Uterus (tissue), 3 donors: ENCODE measurements at regions not wholly inside any gene's neighbourhood (a gene's known extent, or its start where the extent isn't known, plus 50 kb on each side); places are given as distances from the start of the nearest gene placed in this dataset.
"Not testable (repeated sequence)": the region's sequence is repeated elsewhere in the genome, so short reads cannot be mapped to it uniquely, and the experiment has no call there.

Source experiments
- DNase-seq, 2 donors: peaks; one replicate each; pipeline ENCODE4 v3.0.0-alpha.2; 2019 to 2020
- H3K27ac ChIP-seq, 2 donors: fragments of 200-600 bp; sonication (generic); 1 replicate in 1 of 2; 2 replicates in 1 of 2; pipeline ENCODE4 v1.5.1; 2016 to 2018
- H3K27me3 ChIP-seq, 2 donors: fragments of 200-600 bp; sonication (generic); one replicate each; pipeline ENCODE4 v1.5.1; 2018 to 2019; ENCODE audit warnings: control low read depth in 1 of 2
- H3K36me3 ChIP-seq, 2 donors: fragments of 200-600 bp; sonication (generic); one replicate each; pipeline ENCODE4 v1.5.1; 2019; ENCODE audit warnings: control low read depth in 1 of 2
- H3K4me1 ChIP-seq, 2 donors: fragments of 200-600 bp; sonication (generic); one replicate each; pipeline ENCODE4 v1.5.1; 2018 to 2019; ENCODE audit warnings: control low read depth in 1 of 2
- H3K4me3 ChIP-seq, 2 donors: fragments of 200-600 bp; sonication (generic); 1 replicate in 1 of 2; 2 replicates in 1 of 2; pipeline ENCODE4 v1.5.1; 2018 to 2019; ENCODE audit warnings: mild to moderate bottlenecking in 1 of 2
- H3K9me3 ChIP-seq, 2 donors: fragments of 200-600 bp; sonication (generic); one replicate each; pipeline ENCODE4 v1.5.1; 2019; ENCODE audit warnings: control low read depth in 1 of 2
- CTCF ChIP-seq, 4 experiments: fragments of 200-600 bp in 2 of 4; fragments of 450-650 bp in 2 of 4; sonication (generic) in 2 of 4; IDR thresholded peaks; one replicate each; pipeline ENCODE4 v1.5.1; 2016 to 2019; ENCODE audit warnings: antibody characterized with exemption in 4 of 4, mild to moderate bottlenecking in 2 of 4, moderate library complexity in 1 of 4
- POLR2A ChIP-seq, 2 donors: fragments of 450-650 bp; IDR thresholded peaks; one replicate each; pipeline ENCODE4 v1.6.1; 2016; ENCODE audit warnings: antibody characterized with exemption in 2 of 2, mild to moderate bottlenecking in 1 of 2, moderate library complexity in 1 of 2
- intact Hi-C: fragments of 100-400 bp; cut with DNase I; formaldehyde crosslinking; loops from one replicate; pipeline ENCODE4 v1.15.1; 2023; ENCODE audit warnings: low total_unique reads
- donor health status: DM: yes; HTN: yes; CAD: no.

GRCh38 chr3:78257951-78258530 is 1218.1 kb downstream of the ROBO2 start:
- no peak overlapping the region for H3K27ac ChIP-seq

DNA sequence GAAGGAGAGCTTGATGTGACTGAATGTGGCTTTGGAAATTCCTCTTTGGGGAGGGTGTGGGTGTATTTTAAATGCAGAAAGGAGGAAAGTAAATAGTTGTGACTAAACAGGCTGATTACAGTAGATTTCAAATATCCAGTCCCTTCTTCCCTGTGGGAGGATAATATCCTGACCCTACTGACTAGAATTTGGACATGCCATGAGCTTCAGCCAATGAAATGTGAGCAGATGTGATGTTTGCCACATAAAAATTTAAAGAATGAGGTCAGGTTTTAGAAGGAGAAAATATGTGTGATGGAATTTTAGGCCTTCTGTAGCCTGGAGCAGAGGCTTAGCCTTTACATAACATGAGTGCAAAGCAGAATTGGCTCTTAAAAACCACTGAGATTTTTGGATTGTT is 1218.9 kb downstream of the ROBO2 start:
- Histone ChIP-seq H3K36me3 (no peaks in the 10 kb centered on the region), H3K4me1 (no peaks in the 10 kb centered on the region), H3K27ac (no peak overlapping the region), H3K27me3 (no peaks in the 10 kb centered on the region), H3K9me3 (no peaks in the 10 kb centered on the region), H3K4me3 (no peak overlapping the region)
- intact Hi-C loops = no loop called here
- TF ChIP-seq POLR2A (IDR thresholded peaks at IDR 0.05) = no peak
- TF ChIP-seq CTCF (IDR thresholded peaks at IDR 0.05) = no peak
- no peak for DNase-seq

More at GRCh38 chr3:78257951-78258530, 1218.1 kb downstream of the ROBO2 start:
- intact Hi-C loops = no loop called here
- no peak overlapping the region for H3K4me3 ChIP-seq
- H3K36me3 ChIP-seq = no peaks in the 10 kb centered on the region
- no peaks in the 10 kb centered on the region for H3K9me3 ChIP-seq
- TF ChIP-seq POLR2A (IDR thresholded peaks at IDR 0.05) (no peak), CTCF (IDR thresholded peaks at IDR 0.05) (no peak)
- H3K27me3 ChIP-seq = no peaks in the 10 kb centered on the region
- no peaks in the 10 kb centered on the region for H3K4me1 ChIP-seq
- no peak for DNase-seq

DNA sequence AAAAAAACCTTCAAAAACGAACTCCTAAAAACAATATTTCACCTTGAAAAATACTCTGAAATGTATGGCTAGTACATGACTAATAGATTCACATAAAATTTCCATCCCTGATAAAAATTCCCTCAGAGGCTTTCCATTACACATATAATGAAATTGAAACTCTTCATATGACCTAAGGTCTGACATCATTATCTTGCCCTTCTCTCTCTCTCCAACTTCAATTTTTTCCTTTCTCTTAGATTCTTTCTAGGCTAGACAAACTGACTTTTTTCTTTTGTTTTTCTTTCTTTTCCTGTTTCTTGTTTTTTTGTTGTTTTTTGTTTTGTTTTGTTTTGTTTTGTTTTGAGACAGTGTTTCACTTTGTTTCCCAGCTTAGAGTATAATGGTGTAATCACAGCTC is 1220.5 kb downstream of the ROBO2 start:
- TF ChIP-seq POLR2A (IDR thresholded peaks at IDR 0.05) (no peak), CTCF (IDR thresholded peaks at IDR 0.05) (no peak)
- no peaks in the 10 kb centered on the region for H3K36me3 ChIP-seq
- no peak overlapping the region for H3K4me3 ChIP-seq
- H3K4me1 ChIP-seq = no peaks in the 10 kb centered on the region
- intact Hi-C loops = no loop called here
- no peak for DNase-seq
- no peaks in the 10 kb centered on the region for H3K27me3 ChIP-seq
- H3K9me3 ChIP-seq = no peaks in the 10 kb centered on the region
- H3K27ac ChIP-seq = no peak overlapping the region

DNA sequence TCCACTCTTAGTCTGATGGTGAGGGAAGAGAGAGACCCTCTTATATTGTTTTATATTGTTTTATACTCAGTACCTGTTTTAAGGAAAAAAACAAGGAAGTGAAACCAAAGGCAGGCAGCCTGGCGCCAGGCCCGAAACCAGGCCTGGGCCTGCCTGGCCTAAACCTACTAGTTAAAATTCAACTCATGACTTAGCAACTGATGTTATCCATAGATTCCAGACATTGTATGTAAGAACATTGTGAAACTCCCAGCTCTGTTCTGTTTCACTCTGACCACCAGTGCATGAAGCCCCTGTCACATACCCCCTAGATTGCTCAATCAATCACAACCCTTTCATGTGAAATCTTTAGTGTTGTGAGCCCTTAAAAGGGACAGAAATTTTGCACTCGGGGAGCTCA is 1226.7 kb downstream of the ROBO2 start:
- intact Hi-C loops, H3K4me1 ChIP-seq, H3K27me3 ChIP-seq, H3K9me3 ChIP-seq, H3K4me3 ChIP-seq, H3K36me3 ChIP-seq, H3K27ac ChIP-seq, DNase-seq: not testable (repeated sequence)

DNA sequence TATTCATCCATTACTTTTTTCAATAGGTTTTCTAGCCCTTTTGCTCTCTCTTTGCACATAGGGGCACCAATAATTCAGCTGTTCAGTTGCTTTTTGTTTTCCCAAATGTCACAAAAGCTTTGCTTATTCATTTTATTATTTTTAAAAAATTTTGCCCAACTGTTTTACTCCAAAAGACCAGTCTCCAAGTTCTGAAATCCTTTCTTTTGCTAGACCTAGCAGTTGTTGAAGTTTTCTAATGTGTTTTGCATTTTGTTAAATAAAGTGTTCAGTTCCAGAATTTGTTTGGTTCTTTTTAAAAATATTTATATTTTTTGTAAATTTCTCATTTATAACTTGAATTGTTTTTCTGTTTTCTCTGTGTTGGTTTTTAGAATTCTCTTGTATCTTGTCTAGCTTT is 1227.3 kb downstream of the ROBO2 start:
- no peak for TF ChIP-seq CTCF (IDR thresholded peaks at IDR 0.05)
- no peak for TF ChIP-seq POLR2A (IDR thresholded peaks at IDR 0.05)
- no peak for DNase-seq
- no peaks in the 10 kb centered on the region for H3K36me3 ChIP-seq
- no peaks in the 10 kb centered on the region for H3K27me3 ChIP-seq
- intact Hi-C loops = no loop called here
- peaks cover 0 to 2% of the 10 kb centered on the region in 2 donors for H3K9me3 ChIP-seq
- H3K4me1 ChIP-seq = no peaks in the 10 kb centered on the region
- H3K4me3 ChIP-seq = no peak overlapping the region
- no peak overlapping the region for H3K27ac ChIP-seq

GRCh38 chr3:78268087-78268486 is 1228.2 kb downstream of the ROBO2 start:
- intact Hi-C loops = no loop called here
- DNase-seq = no peak

More at GRCh38 chr3:78268087-78268486, 1228.2 kb downstream of the ROBO2 start:
- H3K4me1 ChIP-seq = no peaks in the 10 kb centered on the region
- no peak for TF ChIP-seq CTCF (IDR thresholded peaks at IDR 0.05)
- no peak overlapping the region for H3K4me3 ChIP-seq
- no peak overlapping the region for H3K27ac ChIP-seq
- H3K36me3 ChIP-seq = no peaks in the 10 kb centered on the region
- H3K9me3 ChIP-seq = peaks cover 0 to 2% of the 10 kb centered on the region in 2 donors
- H3K27me3 ChIP-seq = no peaks in the 10 kb centered on the region
